NCI-H1105 treated with DMSO at 0.1 percent for 48 hours (cell line): ENCODE measurements at regions not wholly inside any gene's neighbourhood (a gene's known extent, or its start where the extent isn't known, plus 50 kb on each side); places are given as distances from the start of the nearest gene placed in this dataset.

ENCODE experiments used
- DNase-seq: peaks from one replicate; lab custom pipeline; 2025; lab: John Stamatoyannopoulos, UW

- no peak for DNase-seq
Measured at GRCh38 chr1:214928574-214928973, 154.0 kb upstream of the KCNK2 start.

DNA sequence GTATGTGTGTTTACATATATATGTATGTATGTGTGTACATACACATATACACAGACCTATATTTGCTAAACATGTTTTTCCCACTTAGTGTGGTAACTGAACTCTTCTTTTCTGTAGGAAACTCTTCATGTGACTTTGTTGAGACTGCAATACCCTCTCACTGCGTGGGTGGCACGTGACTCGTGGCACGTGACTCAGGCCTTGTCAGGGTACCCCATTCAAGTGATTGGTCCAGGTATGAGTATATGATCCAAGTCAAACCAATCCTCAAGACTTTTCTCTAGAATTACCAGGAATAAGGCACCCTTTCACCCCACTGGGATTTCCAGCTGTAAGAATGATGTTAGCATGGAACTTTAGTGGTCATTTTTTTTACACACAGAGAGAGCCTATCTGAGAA lies 149.2 kb upstream of the KCNK2 start:
- no peak for DNase-seq

GRCh38 chr1:214934045-214934444 lies 148.5 kb upstream of the KCNK2 start:
- no peak for DNase-seq

DNA sequence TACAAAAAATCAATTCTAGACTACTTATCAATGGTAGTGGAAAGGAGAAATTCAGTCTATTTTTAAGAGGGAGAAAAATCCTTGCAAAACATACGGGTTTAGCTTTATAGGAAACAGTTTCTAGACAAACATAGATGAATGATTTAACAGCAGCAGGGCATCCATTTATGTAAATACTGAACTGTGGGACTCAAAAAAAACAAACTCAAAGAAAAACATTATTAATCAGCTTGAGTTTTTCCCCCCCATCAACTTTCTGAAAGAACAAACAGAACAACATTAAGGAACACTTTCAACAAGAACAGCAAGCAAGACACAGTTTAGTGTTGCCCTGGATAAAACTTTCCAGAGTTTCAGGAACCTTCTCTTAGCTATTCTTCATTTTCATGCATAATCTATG lies 147.3 kb upstream of the KCNK2 start:
- no peak for DNase-seq

DNA sequence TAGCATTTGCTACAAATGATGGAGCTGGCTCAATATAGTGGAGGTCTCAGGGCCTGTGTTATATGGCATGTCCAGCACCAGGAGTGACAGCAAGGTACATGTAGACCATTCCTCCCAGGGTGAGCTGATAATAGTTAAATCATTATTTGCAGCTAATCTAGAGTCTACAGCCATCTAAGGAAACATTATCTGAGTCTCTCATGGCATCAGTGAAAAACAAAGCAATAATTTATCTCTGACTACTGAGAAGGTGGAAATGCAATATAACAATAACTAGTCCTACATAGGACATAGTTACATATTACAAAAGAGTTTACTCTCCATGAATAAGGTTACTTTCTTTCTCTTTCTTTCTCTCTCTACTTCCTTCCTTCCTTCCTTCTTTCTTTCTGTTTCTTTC lies 143.4 kb upstream of the KCNK2 start:
- no peak for DNase-seq

- no peak for DNase-seq
Measured at GRCh38 chr1:214941061-214941460, 141.5 kb upstream of the KCNK2 start.

- no peak for DNase-seq
Measured at GRCh38 chr1:214943054-214943453, 139.5 kb upstream of the KCNK2 start.

DNA sequence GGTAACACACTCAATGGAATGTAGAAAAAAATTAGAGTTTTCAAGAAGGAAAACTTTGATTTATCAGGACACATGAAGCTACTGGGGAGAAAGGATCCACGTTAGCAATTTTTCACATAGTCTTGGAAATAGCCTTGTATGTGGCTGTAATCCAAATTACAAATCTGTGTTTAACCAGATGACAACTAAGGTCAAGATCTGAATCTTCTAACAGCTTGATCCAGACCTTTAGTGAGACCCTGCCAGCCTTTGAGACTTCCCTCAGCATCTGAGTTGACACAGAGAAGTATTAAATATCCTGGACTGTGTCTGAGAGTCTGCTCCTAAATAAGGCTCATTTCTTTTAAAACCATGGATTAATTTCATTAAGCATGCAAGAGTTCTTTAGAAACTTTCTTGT lies 135.9 kb upstream of the KCNK2 start:
- DNase-seq: no peak

DNA sequence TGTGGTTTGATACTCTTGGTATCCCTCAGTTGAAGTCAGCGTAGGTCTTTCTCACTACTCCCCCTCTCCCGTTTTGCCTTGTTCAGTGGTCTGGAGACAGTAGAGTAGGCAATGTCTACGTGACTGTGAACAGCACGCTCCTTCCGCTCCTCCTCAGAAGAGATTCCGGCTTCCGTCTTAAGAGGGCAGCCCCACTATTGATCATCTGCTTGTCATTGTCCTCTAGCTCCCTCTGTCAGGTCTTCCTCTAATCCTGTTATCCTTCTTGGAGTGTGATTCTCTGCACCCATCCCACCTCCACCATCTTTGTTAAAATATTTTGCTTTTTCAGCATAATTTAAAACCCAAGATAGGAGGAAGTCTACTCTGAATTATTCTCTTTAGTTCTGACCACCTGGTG lies 129.9 kb upstream of the KCNK2 start:
- no peak for DNase-seq

DNA sequence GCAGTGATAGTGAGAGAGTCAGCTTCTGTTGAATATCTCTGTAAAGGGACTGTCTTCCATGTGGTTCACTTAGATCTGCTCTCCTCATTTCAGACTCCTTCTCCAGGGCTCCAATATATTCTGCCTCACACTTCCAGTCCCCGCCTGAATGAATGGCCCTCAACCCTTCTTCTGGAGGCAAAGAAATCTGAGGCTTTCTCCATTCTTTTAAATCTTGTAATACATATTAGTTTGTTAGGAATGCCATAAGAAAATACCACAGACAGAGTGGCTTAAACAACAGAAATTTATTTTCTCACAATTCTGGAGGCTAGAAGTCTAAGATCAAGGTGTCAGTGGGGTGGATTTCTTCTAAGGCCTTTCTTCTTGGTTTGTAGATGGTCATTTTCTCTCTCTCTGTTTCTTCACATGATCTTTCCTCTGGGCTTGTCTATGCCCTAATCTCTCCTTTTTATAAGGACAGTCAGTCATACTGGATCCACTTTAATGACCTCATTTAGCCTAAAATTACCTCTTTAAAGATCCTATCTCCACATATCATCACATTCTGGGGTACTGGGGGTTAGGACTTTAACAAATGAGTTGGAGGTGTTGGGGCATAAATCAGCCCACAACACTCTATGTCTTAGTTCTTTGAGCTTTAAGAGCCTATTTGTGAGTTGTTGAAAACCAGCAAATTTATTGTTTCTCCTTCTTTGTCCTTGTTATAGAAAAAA lies 128.5 kb upstream of the KCNK2 start:
- no peak for DNase-seq

DNA sequence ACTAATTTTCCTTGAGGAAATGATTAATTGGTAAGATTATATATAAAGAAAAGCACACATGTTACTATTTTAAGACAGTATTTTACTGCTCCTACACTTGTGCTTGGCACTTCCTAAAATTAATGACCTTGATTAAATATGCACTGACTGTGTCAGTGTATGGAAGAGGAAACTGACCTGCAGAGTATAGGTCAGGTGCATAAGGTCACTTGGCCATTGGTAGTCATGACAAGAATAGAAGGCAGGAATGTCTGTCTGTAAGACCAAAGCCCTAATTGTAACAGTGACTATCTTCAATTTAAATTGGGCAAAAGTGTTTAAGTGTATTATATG lies 128.0 kb upstream of the KCNK2 start:
- no peak for DNase-seq

- no peak for DNase-seq
Measured at GRCh38 chr1:214957330-214958137, 125.0 kb upstream of the KCNK2 start.

GRCh38 chr1:214958486-214958885 lies 124.1 kb upstream of the KCNK2 start:
- DNase-seq: no peak

GRCh38 chr1:214966346-214966745 lies 116.2 kb upstream of the KCNK2 start:
- no peak for DNase-seq

DNA sequence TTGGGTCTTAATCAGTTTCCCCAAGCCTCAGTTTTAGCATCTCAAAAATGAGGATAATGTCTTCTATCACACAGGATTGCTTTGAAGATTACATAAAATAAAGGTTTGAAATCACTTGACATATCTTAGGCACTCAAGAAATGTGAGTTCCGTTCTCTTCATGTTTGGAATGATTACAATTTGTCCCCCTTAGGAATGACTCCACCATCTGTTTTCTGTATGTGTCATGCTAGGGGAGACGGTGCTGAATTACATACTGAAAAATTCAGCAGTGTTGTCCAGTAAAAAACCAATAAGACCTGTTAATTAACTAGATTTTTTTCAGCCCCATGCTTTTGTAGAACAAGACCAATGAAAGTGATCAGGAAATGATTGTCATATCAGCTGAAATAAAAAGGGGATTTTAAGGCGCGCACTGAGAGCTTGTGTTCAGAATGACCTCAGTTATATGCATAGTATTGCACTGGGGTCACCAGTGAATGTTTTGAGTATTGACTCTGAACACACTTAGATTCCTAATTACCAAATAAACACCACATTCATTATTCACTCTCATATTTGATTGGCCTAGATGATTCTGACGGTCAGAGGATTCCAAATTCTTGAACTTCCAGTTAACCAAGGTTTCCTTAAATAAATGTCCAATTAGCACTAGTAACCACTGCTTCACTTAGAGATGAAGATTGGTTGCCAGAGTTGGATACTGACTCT lies 114.5 kb upstream of the KCNK2 start:
- DNase-seq: no peak

GRCh38 chr1:214970016-214970415 lies 112.5 kb upstream of the KCNK2 start:
- no peak for DNase-seq

GRCh38 chr1:214971071-214971470 lies 111.5 kb upstream of the KCNK2 start:
- DNase-seq: no peak

DNA sequence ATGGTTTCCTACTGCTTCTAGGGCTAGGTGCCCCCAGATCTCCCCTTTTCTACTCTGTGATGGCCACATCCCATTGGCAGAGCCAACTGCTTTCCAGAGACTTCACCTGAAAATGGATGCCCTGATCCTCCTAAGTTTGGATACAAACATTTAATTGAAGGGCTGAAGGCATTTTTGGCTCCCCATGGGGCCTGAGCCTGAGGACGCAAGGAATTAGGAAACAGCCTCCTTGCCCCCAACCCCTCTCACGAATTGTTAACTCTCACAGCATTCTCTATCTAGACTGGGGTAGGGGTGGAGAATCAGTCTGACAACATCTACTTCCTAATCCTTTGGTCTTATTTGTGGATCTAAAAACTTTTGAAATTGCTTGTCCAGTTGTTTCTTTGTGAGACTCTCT lies 108.5 kb upstream of the KCNK2 start:
- DNase-seq: no peak

DNA sequence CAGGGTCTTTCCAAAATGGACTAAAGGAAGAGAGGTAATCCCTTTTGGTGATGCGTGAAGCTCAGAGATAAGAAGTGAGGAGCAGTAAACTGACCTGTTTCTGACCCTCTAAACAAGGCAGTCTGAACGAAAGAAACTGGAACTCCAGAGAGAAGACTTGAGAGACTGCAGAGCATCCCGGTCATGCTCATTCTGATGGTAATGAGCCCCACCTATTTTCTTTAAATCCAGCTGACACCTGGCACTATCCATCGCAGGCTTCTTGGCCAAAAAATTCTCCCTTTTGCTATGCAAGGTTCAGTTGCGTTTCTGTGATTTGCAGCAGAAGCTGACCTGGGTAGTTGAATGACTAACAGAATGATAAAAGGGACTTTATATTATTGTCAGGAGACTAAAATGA lies 105.9 kb upstream of the KCNK2 start:
- no peak for DNase-seq

DNA sequence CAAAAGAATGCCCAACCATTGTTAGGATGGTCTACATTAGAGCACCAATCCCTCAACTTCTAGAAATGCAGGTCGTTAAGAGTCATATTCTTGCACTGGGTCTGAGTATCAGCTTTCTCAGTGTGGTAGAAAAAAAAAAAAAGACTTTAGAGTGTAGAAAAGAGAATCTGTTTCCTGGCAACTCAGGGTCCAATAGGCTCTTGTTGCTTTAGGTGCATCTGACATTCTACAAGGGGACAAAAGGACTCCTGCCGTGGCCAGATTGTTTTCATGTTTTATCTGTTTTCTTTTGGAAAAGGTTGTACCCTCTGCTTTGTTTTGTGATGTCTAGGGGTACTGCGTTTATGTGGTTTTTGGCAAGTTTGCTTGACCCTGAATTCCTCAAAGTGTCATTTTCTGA lies 105.4 kb upstream of the KCNK2 start:
- DNase-seq: no peak

DNA sequence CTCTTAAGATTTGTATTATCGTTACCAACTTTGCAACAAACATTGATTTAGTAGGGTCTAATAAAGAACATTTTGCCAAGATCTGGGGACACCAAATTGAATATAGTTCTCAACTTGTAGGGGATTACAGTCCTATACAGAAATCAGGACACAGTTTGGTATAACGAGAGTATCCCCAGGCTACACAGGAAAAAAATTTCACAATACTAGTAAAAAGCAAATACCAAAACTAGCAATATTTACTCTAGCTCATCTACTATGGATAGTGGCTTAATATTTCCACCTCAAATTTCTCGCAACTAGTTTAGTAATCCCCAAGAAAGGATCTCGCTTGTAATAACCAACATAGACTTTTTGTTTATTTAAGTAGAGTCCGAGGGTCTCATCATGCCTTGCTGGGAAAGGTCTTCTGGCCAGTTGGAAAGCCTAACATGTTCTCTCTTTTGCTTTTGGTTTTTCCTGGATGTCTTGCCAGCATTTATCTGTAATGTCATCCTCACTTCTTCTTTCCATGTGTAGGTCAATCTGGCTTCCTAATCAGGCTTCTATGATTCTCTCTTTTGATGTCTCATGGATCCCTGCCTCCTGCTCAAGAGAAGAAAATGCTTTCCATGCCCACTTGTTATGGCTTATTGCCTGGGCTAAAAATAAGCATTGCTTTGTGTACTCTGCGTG lies 104.7 kb upstream of the KCNK2 start:
- no peak for DNase-seq

- DNase-seq: no peak
Measured at GRCh38 chr1:214979191-214979590, 103.3 kb upstream of the KCNK2 start.

DNA sequence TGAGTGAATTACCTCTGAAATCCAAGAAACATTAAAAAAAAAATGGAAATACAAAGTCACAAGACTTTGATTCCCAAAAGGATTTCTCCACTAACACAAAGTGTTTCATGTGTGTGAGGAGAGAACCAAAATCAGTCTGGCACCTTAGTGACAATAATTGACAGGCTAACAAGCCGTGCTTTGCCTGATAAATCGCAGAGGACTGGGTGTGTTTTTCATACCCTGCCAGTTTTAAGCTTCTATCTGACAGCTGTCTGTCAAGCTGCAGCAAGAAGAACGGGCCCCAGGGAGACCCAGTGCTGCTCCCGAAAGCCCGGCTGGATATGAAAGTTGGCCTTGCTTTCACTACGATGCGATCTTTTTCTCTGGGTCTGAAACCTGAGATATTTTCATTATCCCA lies 101.6 kb upstream of the KCNK2 start:
- no peak for DNase-seq
